T follicular helper cell (primary cell): ENCODE measurements at regions not wholly inside any gene's neighbourhood (a gene's known extent, or its start where the extent isn't known, plus 50 kb on each side); places are given as distances from the start of the nearest gene placed in this dataset.

Source experiments
- DNase-seq: peaks from one replicate; pipeline ENCODE4 v3.0.0-alpha.2; 2020; ENCODE audit warnings: low read depth

GRCh38 chr2:133667085-133667484 lies 98.8 kb upstream of the NCKAP5 start:
- DNase-seq = no peak

GRCh38 chr2:133667968-133668367 lies 99.7 kb upstream of the NCKAP5 start:
- DNase-seq = no peak

- DNase-seq = no peak
Observed at GRCh38 chr2:133668547-133668946, 100.3 kb upstream of the NCKAP5 start.

- no peak for DNase-seq
Observed at GRCh38 chr2:133673305-133673905, 105.1 kb upstream of the NCKAP5 start.

- DNase-seq = no peak
Observed at GRCh38 chr2:133674066-133674432, 105.8 kb upstream of the NCKAP5 start.

- DNase-seq = no peak
Observed at GRCh38 chr2:133674433-133675331, 106.4 kb upstream of the NCKAP5 start.

GRCh38 chr2:133676392-133677130 lies 108.3 kb upstream of the NCKAP5 start:
- no peak for DNase-seq

- no peak for DNase-seq
Observed at GRCh38 chr2:133680343-133681049, 112.2 kb upstream of the NCKAP5 start.

GRCh38 chr2:133682347-133682746 lies 114.1 kb upstream of the NCKAP5 start:
- DNase-seq = no peak

- no peak for DNase-seq
Observed at GRCh38 chr2:133682906-133683305, 114.6 kb upstream of the NCKAP5 start.

- DNase-seq = no peak
Observed at GRCh38 chr2:133685636-133686215, 117.5 kb upstream of the NCKAP5 start.

- no peak for DNase-seq
Observed at GRCh38 chr2:133690780-133691179, 122.5 kb upstream of the NCKAP5 start.

- no peak for DNase-seq
Observed at GRCh38 chr2:133691336-133691735, 123.1 kb upstream of the NCKAP5 start.

GRCh38 chr2:133705287-133705686 lies 137.0 kb upstream of the NCKAP5 start:
- no peak for DNase-seq

- DNase-seq = no peak
Observed at GRCh38 chr2:133710613-133711012, 142.3 kb upstream of the NCKAP5 start.

- DNase-seq = no peak
Observed at GRCh38 chr2:133711201-133711600, 142.9 kb upstream of the NCKAP5 start.

- no peak for DNase-seq
Observed at GRCh38 chr2:133711806-133712205, 143.5 kb upstream of the NCKAP5 start.

GRCh38 chr2:133712369-133712768 lies 144.1 kb upstream of the NCKAP5 start:
- DNase-seq = no peak

- DNase-seq = no peak
Observed at GRCh38 chr2:133713049-133713580, 144.9 kb upstream of the NCKAP5 start.

- DNase-seq = no peak
Observed at GRCh38 chr2:133716166-133716565, 147.9 kb upstream of the NCKAP5 start.

- DNase-seq = no peak
Observed at GRCh38 chr2:133717497-133717896, 149.2 kb upstream of the NCKAP5 start.
